Stimulated activated naive CD8-positive, alpha-beta T cell treated with anti-CD3 and anti-CD28 coated beads, Interleukin-15, Interleukin-2, amounts not matched to agents 100 ng/mL and 50 ng/mL, for 24 hours (primary cell): ENCODE measurements at regions not wholly inside any gene's neighbourhood (a gene's known extent, or its start where the extent isn't known, plus 50 kb on each side); places are given as distances from the start of the nearest gene placed in this dataset.
"Not testable (repeated sequence)": the region's sequence is repeated elsewhere in the genome, so short reads cannot be mapped to it uniquely, and the experiment has no call there.

Experiments
- H3K27ac Mint-ChIP-seq: one replicate; pipeline ENCODE4 v1.8.0; 2021; ENCODE audit warnings: mild to moderate bottlenecking, mixed read lengths
- H3K27me3 Mint-ChIP-seq: one replicate; pipeline ENCODE4 v1.8.0; 2021; ENCODE audit warnings: mixed read lengths
- H3K36me3 Mint-ChIP-seq: one replicate; pipeline ENCODE4 v1.8.0; 2021; ENCODE audit warnings: low read depth, mixed read lengths
- H3K4me1 Mint-ChIP-seq: one replicate; pipeline ENCODE4 v1.8.0; 2021; ENCODE audit warnings: low read depth, mixed read lengths
- H3K4me3 Mint-ChIP-seq: one replicate; pipeline ENCODE4 v1.8.0; 2021; ENCODE audit warnings: mild to moderate bottlenecking, mixed read lengths
- H3K9me3 Mint-ChIP-seq: one replicate; pipeline ENCODE4 v1.8.0; 2021; ENCODE audit warnings: mixed read lengths

DNA sequence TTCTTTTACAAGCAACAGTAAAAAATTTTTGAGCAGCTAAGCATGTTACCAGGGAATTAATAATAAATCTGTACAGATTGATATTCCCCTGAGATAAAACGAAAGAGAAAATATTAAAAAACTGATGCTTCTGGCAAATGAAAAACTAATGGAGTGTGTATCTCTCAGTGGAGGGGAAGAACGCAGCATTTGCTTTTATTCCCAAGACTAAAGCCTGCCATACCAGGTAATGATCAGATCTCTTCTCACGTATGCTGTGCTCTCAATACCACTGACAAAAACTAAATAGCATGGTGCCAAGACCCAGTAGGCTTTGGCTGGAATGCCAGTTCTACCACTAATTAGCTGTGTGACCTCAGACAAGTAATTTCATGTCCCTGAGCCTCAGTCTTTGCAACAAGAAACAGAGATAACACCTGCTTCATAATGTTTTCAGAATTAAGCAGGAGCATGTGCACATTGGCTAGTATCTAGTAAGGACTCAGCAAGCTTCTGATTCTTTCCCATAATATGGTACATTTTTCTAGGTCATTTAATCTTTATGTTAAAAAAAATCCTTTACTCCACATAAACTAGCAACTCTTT lies 179.6 kb downstream of the CENPC start:
- Mint-ChIP-seq H3K27ac (no peak overlapping the region), H3K4me1 (no peaks in the 10 kb centered on the region), H3K9me3 (peaks cover 3% of the 10 kb centered on the region), H3K4me3 (no peak overlapping the region), H3K27me3 (no peaks in the 10 kb centered on the region), H3K36me3 (no peaks in the 10 kb centered on the region)

DNA sequence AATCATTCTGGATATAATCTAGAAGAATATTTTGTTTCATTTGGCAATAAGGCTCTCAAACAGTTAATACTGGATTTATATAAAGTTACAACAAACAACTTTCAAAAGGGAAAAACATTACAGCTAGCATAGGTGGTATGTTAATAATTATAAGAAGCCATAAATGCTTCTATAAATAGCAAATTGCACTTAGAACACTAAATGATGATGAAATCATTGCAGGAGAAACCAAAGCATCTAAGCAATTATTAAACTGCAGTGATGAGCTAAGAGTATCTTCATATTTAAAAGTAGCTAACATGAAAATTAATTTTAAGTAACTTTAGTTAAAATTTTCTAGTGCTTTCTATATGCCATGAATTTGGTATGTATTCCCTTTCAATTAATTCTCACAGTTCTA lies 189.5 kb downstream of the CENPC start:
- Mint-ChIP-seq H3K27me3 (peaks cover 8% of the 10 kb centered on the region), H3K4me1 (no peaks in the 10 kb centered on the region), H3K27ac (no peak overlapping the region), H3K36me3 (no peaks in the 10 kb centered on the region), H3K4me3 (no peak overlapping the region), H3K9me3 (peaks cover 1% of the 10 kb centered on the region)

DNA sequence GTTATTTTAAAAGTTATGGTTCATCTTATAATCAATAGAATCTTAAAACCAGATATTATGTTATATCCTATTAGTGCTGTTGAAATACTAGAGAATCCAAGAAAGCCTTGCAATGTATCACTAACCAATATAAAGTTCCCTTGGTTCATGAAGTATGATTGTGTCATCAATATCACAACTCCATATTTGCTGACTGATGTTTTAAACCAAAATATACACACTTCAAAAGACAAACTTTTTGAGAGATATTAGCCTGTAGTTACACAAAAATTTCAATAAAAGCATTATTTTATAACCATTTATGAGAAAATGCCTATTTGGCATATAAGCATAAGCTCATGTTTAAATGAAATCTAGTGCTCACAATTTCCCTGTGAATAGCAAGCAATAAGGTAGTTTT lies 198.6 kb downstream of the CENPC start:
- H3K27ac Mint-ChIP-seq, result no peak overlapping the region
- H3K4me1 Mint-ChIP-seq, result no peaks in the 10 kb centered on the region
- no peaks in the 10 kb centered on the region for H3K9me3 Mint-ChIP-seq
- no peaks in the 10 kb centered on the region for H3K36me3 Mint-ChIP-seq
- peaks cover 4% of the 10 kb centered on the region for H3K27me3 Mint-ChIP-seq
- no peak overlapping the region for H3K4me3 Mint-ChIP-seq

DNA sequence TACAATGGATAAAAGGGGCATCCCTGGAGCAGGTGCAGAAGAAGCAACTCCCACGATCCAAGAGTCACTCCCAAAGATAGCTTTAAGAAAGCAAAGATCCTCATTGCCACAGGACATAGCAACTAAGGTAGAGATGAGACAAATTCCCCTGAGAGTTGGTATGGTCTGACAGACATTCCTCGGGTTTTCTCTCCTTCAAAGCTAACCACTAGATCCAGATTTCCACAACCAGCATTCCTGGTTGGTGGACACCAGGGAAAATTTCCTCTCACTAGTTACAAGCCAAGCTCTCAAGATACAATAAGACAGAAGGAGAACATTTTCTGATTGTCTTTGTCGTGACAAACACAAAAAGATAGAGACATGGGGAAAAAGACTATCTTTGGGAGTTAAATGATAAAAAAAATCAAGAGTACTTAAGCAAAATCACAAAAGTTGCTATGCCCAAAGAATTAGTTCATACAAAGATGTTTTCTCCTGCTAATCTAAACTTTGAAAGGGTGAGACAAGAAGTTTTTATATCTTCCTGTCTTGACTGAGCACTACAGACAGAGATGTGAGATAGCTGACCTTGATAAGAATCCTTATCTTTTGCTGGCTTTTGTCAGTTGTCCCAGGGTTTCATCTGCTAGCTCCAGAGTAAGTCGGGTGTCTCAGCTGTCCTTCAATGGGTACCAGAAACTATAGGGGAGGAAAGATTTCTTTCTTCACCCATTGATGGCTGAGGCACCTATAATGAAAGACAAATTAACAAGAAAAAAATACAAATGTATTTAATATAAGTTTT lies 200.5 kb downstream of the CENPC start:
- no peaks in the 10 kb centered on the region for H3K36me3 Mint-ChIP-seq
- no peak overlapping the region for H3K27ac Mint-ChIP-seq
- H3K27me3 Mint-ChIP-seq, result peaks cover 8% of the 10 kb centered on the region
- no peaks in the 10 kb centered on the region for H3K4me1 Mint-ChIP-seq
- H3K9me3 Mint-ChIP-seq, result no peaks in the 10 kb centered on the region
- no peak overlapping the region for H3K4me3 Mint-ChIP-seq

DNA sequence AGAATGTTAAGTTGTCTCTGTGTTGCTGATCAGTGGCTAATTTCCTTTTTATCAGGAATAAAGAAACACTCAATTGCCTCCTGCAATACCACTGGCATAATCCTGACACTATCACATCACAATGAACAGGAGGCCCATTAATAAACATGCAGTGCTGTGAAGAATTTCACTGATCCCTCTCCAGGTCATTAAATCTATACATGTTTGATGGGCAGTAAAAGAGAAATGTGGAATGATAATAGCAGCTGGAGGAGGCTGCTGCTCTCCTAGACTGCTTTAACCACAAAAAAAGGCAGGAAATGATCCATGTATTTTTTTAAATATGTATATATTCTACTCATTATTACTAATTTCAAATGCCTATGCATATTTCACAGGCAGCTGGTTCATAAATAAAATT lies 202.1 kb downstream of the CENPC start:
- H3K9me3 Mint-ChIP-seq, result no peaks in the 10 kb centered on the region
- no peak overlapping the region for H3K27ac Mint-ChIP-seq
- H3K4me3 Mint-ChIP-seq, result no peak overlapping the region
- H3K4me1 Mint-ChIP-seq, result no peaks in the 10 kb centered on the region
- H3K36me3 Mint-ChIP-seq, result no peaks in the 10 kb centered on the region
- H3K27me3 Mint-ChIP-seq, result peaks cover 14% of the 10 kb centered on the region

DNA sequence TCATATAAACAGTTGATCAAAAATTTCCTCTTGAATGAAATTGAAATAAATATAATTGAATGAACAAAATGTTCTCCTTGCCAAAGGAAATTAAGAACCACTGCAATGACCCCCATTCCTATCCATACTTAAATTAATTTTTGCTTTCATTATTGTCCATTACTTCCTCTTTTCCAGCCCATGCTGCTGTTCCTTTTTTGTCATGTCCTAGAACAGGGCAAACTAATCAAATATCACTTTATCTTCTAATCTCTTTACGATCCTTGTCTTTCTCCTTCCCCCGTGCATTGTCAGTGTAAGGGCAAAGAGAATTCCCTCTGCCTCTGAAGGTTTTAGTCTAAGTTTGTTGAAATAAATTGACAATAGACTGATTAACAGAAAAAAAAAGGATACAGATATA lies 203.0 kb downstream of the CENPC start:
- H3K4me3 Mint-ChIP-seq, result no peak overlapping the region
- H3K27me3 Mint-ChIP-seq, result peaks cover 14% of the 10 kb centered on the region
- H3K27ac Mint-ChIP-seq, result no peak overlapping the region
- no peaks in the 10 kb centered on the region for H3K9me3 Mint-ChIP-seq
- no peaks in the 10 kb centered on the region for H3K4me1 Mint-ChIP-seq
- H3K36me3 Mint-ChIP-seq, result no peaks in the 10 kb centered on the region

DNA sequence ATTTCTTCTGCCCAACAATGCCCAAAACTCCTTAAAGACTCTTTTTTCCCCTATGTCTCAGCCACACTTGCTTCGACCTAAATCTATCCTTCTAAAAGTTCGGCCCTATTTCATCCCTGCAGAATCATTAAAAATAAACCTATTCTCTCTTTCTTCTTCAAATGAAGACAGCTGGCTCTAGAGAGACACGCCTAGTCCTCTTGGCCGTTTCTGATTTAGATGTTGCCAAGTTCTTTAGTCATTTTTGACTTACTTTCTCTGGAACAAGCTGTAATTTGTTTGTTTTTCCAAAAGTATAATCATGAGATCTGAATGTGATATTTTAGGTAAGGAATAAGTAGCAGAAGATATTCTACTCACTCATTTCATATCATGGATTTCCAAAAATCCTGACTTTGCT lies 211.6 kb downstream of the CENPC start:
- H3K27me3 Mint-ChIP-seq, result peaks cover 18% of the 10 kb centered on the region
- no peaks in the 10 kb centered on the region for H3K36me3 Mint-ChIP-seq
- H3K27ac Mint-ChIP-seq, result no peak overlapping the region
- H3K4me1 Mint-ChIP-seq, result no peaks in the 10 kb centered on the region
- H3K9me3 Mint-ChIP-seq, result no peaks in the 10 kb centered on the region
- no peak overlapping the region for H3K4me3 Mint-ChIP-seq

DNA sequence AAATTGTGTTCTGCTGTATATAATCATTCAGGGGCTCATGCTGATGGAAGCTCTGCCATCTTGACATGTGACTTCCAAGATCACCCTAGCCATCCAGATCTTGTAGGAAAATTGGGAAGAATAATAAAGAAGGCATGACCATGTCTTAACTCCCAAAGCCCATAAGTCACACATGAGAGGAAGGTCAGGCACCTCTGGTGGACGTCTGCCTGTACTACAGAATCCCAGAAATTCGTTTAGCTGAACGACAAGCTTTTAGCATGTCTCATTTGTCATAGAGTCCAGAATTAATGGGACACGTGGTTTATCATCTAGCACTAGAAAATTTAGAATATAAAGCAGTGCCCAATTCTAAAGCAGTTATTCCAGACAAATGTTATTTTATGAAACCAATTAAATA lies 212.7 kb downstream of the CENPC start:
- no peak overlapping the region for H3K4me3 Mint-ChIP-seq
- peaks cover 26% of the 10 kb centered on the region for H3K27me3 Mint-ChIP-seq
- no peak overlapping the region for H3K27ac Mint-ChIP-seq
- H3K36me3 Mint-ChIP-seq, result no peaks in the 10 kb centered on the region
- H3K9me3 Mint-ChIP-seq, result no peaks in the 10 kb centered on the region
- H3K4me1 Mint-ChIP-seq, result no peaks in the 10 kb centered on the region

DNA sequence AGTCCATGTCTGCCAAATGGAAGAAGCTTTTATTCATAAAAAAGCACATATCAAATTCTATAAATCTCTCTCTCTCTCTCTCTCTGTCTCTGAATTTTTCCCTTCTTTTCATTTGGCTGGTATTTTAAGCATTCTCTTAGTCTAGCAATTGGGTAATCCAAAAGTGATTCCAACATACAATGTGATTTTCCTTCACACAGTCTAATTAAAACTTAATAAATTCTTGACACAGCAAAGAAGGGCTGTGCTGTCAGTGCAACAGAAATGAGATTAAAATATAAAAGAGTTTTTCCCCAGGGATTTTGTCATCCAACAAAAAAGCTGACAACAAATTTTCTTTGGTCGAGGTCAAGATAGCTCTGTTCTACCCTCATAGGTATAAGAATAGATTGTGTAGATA lies 216.9 kb downstream of the CENPC start:
- Mint-ChIP-seq H3K27me3 (peaks cover 26% of the 10 kb centered on the region), H3K4me3 (no peak overlapping the region), H3K27ac (no peak overlapping the region), H3K36me3 (no peaks in the 10 kb centered on the region), H3K9me3 (no peaks in the 10 kb centered on the region), H3K4me1 (no peaks in the 10 kb centered on the region)

DNA sequence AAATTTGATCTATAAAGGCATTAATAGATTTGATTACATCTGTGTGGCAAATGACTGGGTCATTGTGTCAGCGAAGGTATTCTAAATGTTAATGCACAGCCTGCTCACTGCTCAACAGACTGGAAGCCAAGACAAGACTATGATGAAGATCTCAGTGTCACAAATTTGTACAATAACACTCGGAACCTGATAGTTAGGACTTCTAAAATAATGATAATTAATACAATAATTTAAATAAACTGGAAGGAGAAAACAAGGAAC lies 217.4 kb downstream of the CENPC start:
- Mint-ChIP-seq H3K4me1 (no peaks in the 10 kb centered on the region), H3K36me3 (no peaks in the 10 kb centered on the region), H3K27ac (no peak overlapping the region), H3K27me3 (peaks cover 26% of the 10 kb centered on the region), H3K4me3 (no peak overlapping the region), H3K9me3 (no peaks in the 10 kb centered on the region)

DNA sequence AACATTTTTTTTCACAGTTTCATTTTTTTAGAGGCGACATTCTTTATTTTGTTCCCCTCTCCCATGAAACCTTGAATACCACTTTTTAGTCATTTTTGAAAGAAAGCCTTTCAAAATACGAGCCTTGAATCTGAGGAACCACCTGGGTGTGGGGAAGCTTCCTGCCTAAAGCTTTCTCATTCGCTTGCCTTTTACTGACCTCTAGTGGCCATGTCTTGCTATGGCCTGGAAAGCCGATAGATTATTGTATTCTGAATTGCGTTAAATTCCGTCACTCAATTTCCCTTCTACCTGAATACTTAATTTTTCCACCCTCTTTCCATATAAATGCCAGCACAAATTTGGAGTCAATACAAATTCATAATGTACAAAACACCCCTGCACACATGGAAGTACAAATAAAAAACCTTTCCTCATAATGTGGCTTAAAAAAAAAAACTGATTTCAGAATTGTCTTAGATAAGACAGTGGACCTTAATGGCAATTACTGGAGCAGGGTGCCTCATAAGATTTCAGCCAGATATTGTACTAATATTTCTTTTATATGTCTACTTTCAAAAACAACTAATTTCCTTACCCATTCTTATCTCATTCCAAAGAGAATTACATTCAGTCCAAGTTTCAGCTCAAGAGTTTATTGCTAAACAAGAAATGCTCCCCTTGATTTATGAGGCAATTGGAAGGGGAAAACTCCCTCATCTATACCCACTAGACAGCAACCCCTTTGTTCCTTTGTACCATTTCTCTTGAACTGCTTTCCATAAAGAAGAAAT lies 217.9 kb downstream of the CENPC start:
- Mint-ChIP-seq H3K4me3 (no peak overlapping the region), H3K36me3 (no peaks in the 10 kb centered on the region), H3K9me3 (no peaks in the 10 kb centered on the region), H3K4me1 (no peaks in the 10 kb centered on the region), H3K27me3 (peaks cover 22% of the 10 kb centered on the region), H3K27ac (no peak overlapping the region)

DNA sequence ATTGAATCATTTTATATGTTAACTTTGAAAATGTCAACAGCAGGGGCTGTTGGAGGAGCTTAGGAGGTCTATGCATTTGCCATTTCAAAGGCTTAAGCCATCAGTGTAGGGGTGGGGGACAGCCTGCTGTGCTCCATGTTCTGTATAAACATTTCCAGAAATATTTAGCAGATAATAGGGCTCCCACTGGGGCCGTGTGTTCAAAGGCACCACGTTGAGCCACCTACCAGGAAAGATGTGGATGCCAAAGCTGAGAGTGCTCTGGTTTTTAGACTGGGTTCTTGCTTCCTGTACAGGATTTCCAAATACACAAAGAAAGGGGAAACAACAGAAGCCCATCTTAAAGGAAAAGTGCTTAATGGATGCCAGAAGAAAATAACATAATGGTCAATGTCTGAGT lies 219.5 kb downstream of the CENPC start:
- H3K27ac Mint-ChIP-seq, result no peak overlapping the region
- peaks cover 21% of the 10 kb centered on the region for H3K27me3 Mint-ChIP-seq
- no peaks in the 10 kb centered on the region for H3K4me1 Mint-ChIP-seq
- no peak overlapping the region for H3K4me3 Mint-ChIP-seq
- H3K9me3 Mint-ChIP-seq, result no peaks in the 10 kb centered on the region
- H3K36me3 Mint-ChIP-seq, result no peaks in the 10 kb centered on the region

DNA sequence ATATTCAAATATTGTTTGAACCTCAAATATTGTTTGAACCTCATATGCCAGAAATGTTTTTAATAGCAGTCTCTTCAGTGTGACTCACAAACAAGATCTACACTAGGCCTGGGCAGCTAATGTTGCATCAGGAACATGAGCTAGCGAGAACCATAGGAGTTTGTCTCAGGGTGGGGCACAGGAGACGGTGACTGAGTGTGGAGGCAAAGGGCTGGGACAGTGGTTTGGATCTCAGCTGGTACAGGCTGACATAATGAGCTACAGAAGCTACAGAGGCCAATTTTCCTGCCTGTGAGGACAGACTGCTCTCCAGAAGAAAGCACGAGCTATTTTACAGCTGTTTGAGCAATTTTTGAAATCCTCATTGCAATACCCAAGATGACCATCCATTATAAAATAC lies 224.7 kb downstream of the CENPC start:
- Mint-ChIP-seq H3K27me3 (no peaks in the 10 kb centered on the region), H3K4me3 (no peak overlapping the region), H3K36me3 (no peaks in the 10 kb centered on the region), H3K27ac (no peak overlapping the region), H3K4me1 (no peaks in the 10 kb centered on the region), H3K9me3 (no peaks in the 10 kb centered on the region)

DNA sequence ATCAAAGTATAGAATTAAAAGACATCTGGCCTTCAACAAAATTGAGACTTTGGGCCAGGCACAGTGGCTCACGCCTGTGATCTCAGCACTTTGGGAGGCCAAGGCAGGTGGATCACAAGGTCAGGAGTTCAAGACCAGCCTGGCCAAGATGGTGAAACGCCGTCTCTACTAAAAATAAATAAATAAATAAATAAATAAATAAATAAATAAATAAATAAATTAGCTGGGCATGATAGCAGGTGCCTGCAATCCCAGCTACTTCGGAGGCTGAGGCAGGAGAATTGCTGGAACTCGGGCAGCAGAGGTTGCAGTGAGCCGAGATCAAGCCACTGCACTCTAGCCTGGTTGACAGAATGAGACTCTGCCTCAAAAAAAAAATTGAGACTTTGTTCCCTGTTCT lies 225.7 kb downstream of the CENPC start:
- H3K27ac Mint-ChIP-seq, H3K27me3 Mint-ChIP-seq, H3K4me1 Mint-ChIP-seq, H3K9me3 Mint-ChIP-seq, H3K4me3 Mint-ChIP-seq, H3K36me3 Mint-ChIP-seq: not testable (repeated sequence)

DNA sequence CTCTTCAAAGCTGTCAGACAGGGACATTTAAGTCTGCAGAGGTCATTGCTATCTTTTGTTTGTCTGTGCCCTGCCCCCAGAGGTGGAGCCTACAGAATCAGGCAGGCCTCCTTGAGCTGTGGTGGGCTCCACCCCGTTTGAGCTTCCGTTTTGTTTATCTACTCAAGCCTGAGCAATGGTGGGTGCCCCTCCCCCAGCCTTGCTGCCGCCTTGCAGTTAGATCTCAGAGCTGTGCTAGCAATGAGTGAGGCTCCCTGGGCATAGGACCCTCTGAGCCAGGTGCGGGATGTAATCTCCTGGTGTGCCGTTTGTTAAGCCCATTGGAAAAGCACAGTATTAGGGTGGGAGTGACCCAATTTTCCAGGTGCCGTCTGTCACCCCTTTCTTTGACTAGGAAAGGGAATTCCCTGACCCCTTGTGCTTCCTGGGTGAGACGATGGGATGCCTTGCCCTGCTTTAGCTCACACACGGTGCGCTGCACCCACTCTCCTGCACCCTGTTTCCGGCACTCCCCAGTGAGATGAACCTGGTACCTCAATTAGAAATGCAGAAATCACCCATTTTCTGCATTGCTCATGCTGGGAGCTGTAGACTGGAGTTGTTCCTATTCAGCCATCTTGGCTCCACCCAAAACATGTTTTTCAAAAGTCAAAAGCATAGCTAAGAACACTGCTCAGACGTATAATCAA lies 244.7 kb downstream of the CENPC start:
- not testable (repeated sequence) for H3K27me3 Mint-ChIP-seq, H3K36me3 Mint-ChIP-seq, H3K4me1 Mint-ChIP-seq, H3K9me3 Mint-ChIP-seq, H3K27ac Mint-ChIP-seq, H3K4me3 Mint-ChIP-seq
